COLO829 (cell line): ENCODE measurements at regions not wholly inside any gene's neighbourhood (a gene's known extent, or its start where the extent isn't known, plus 50 kb on each side); places are given as distances from the start of the nearest gene placed in this dataset.
"Not testable (repeated sequence)": the region's sequence is repeated elsewhere in the genome, so short reads cannot be mapped to it uniquely, and the experiment has no call there.

Source experiments
- DNase-seq: peaks from one replicate; pipeline ENCODE4 v3.0.0; 2012; ENCODE audit warnings: low spot score

- not testable (repeated sequence) for DNase-seq
Observed at GRCh38 chr11:81280228-81280627, 1453.4 kb downstream of the FAM181B start.

- no peak for DNase-seq
Observed at GRCh38 chr11:81278991-81279390, 1454.7 kb downstream of the FAM181B start.

DNA sequence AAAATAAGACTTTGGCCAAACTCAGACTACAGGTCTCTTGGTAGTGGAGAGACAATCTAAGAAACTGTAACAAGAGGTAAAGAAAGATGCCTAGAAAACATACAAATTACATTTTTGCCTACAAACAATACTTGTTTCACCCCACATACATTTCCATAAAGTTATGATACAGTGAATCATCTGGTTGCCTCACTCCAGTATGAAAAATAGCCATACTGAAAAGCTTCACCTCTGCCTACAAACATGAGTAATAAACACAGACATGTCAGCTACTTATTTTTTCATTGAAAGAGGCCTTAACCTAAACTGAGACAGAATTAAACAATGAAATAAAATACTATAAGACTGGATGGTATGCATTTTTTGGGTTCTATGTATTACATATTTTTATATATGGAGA is 1463.0 kb downstream of the FAM181B start:
- DNase-seq: no peak

- DNase-seq: no peak
Observed at GRCh38 chr11:81267246-81267645, 1466.4 kb downstream of the FAM181B start.

DNA sequence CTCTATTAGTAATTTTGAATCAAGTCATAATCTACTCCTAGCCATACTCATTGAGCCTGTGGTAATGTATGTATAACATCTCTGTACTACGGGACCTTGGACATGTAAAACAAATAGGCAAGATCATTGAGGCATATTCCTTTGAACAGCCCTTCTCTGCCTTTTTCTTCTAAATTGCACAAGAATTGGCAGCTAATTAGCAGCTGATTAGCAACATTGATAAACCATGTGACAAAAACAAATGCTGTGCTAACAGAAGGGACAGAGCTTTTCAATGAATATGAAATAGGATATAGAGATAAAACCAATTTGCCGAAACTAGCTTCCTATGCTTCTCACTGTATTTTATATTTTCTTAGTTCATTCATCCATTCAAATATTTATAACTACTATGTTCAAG is 1474.2 kb downstream of the FAM181B start:
- no peak for DNase-seq

- DNase-seq: no peak
Observed at GRCh38 chr11:81255895-81256294, 1477.8 kb downstream of the FAM181B start.

DNA sequence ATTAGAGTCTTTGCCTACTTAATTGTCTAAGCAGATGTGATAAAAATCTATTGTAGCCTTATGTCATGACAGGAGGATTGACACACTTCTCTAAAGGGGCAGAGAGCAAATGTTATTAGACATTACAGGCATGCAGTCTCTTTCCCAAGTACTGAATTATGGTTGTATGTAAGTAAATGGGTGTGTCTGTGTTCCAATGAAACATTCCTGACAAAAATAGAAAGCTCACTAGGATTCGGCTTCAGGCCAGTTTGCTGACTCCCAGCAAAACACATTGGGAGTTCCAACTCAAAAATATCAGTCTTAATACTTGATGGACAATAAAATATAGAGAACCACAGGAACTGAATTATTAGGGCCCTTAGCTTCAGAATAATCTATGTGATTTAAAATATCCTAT is 1480.4 kb downstream of the FAM181B start:
- no peak for DNase-seq

DNA sequence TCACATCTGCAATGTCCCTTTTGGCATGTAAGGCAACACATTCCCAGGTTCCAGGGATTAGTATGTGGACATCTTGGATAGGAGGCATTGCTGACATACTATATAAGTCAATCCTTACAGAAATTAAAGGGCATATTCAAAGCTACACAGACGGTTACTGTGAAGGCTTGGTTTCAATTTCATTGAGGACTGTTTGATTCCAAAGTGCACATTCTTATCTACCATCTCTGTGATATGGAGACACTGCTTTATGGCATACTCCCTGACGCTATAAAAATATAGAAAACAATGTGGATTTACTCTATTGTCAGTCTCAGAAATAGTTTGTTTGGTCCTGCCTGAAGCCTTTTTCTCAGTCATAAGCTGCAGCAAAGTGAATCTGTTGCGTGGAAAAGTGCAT is 1486.7 kb downstream of the FAM181B start:
- no peak for DNase-seq

- no peak for DNase-seq
Observed at GRCh38 chr11:81245791-81246190, 1487.9 kb downstream of the FAM181B start.

GRCh38 chr11:81241672-81242275 is 1491.9 kb downstream of the FAM181B start:
- no peak for DNase-seq

GRCh38 chr11:81237139-81237538 is 1496.5 kb downstream of the FAM181B start:
- no peak for DNase-seq

GRCh38 chr11:81227409-81227808 is 1506.3 kb downstream of the FAM181B start:
- not testable (repeated sequence) for DNase-seq

GRCh38 chr11:81224396-81224795 is 1509.3 kb downstream of the FAM181B start:
- no peak for DNase-seq

- DNase-seq: no peak
Observed at GRCh38 chr11:81222491-81222890, 1511.2 kb downstream of the FAM181B start.

DNA sequence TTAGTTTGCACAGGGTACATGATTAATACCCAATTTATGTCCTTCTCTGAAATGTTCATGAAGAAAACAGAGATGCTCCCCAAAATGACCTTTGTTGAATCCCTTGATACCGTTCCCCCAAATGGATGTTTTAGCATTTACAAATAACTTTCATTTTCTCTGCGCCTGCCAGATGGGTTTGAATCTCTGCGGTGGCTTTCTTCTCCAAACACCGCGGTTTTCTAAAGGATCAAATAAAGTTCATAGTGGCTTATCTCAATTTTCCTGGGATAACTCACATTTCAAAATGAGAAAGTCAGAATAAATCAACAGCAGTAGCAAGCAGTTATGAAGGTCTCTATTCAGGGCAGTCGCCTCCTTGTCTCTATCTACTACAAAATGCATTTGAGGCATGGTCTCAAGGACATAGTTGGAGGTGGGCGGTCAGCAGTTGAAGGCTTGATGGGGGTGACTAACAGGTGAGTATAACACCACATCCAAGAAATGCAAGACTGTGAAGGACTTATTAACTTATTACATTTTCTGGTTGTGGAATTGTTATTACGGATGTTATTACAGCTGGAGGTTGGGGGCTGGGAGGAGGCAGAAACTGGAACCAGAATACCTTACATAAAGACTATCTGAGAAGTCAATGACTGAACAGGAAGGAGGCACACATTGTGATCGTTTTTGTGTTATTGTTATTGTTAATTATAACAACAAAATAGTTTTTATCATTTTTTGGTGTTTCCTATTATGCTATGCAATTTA is 1513.3 kb downstream of the FAM181B start:
- no peak for DNase-seq

DNA sequence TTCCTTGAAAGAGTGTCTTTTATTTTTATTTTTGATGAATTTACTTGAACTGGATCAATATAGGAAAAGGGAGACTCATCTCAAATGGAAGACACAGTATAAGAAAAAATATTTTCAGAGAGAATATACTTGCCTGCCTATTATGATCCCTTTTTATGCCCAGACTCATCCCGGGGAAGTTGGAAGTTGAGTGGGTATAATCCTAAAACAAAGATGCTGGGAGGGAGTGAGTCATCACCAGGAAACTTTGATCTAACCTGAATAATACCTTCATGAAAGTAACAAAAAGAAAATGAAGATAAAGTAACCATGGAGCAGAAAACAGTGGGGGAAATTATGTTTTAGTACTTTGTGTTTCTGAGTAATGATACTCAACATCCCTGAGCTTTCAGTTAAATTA is 1514.0 kb downstream of the FAM181B start:
- DNase-seq: no peak

DNA sequence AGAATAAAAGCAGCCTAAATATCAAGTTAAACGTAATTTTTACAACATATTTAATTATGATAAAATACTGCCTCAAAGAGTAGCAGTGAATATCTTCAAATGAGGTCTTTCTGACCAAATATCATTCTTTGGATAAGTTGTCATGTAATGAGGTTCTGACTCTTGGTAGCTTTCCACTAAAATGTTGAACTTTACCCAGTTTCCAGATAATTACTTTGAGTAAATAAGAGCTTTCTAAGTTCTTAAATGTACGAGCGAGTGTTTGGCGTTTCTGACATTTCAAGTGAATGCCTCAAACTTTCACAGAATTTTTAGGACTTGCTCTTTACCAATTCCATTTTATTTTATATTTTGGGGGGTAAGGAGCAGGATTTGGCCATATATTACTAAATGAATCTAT is 1515.2 kb downstream of the FAM181B start:
- DNase-seq: no peak

- DNase-seq: no peak
Observed at GRCh38 chr11:81211050-81211449, 1522.6 kb downstream of the FAM181B start.

- no peak for DNase-seq
Observed at GRCh38 chr11:81207421-81208054, 1526.1 kb downstream of the FAM181B start.

- no peak for DNase-seq
Observed at GRCh38 chr11:81203876-81204275, 1529.8 kb downstream of the FAM181B start.

DNA sequence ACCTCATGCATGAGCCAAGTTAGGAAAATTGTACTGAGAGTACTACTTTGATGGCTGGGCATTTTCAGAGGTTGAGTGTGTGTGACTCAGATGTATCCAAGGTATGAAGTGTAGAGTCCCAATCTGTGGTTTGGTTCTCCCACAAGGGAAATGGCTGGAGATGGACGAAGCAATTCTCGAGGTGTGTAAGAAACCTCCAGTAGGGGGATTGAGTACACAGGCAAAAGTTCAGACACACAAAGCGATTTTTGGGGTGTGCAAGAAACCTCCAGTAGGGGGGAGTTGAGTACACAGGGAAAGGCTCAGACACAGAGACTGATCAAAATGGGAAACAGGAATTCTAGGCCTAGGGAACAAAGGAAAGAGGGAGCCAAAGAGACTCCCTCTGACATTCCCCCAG is 1536.3 kb downstream of the FAM181B start:
- no peak for DNase-seq

DNA sequence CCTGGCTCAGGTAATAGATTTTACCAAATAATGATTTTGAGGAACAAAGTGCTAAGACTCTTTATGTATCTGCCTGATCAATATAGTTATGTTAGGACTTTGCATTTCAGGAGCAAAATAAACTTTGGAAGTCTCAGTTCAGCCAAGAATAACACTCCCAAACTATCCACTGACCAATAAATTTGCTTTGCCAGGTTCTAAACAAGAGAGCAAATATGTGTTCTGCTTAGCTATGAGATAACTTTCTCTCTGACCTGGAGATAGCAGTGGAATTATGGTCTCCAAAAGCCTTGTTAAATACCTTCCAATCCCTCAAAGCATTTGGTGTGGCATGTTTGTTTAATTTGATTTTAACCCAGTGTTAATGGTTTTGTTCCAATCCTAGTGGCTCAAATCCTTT is 1541.1 kb downstream of the FAM181B start:
- DNase-seq: no peak

DNA sequence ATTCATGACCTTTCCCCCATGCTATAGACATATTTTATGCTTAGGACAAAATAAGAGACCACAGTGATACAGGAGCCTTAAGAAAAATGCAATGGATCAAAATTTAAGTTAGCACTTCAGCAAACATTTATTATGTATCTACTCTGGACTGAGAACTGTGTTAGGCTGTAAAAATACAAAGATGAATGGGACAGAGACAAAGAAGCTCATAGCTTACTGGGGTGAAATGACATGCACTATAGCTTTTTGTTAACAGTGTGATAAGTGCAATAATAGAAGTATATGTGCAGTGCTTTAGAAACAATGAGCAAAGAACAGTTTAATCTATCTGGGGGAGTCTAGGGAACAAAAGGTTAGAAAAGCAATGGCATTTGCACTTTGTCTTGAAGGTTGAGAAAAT is 1543.1 kb downstream of the FAM181B start:
- DNase-seq: no peak
